H1 (cell line): ENCODE measurements at regions not wholly inside any gene's neighbourhood (a gene's known extent, or its start where the extent isn't known, plus 50 kb on each side); places are given as distances from the start of the nearest gene placed in this dataset.

Experiments
- BACH1 ChIP-seq: IDR thresholded peaks from 2 replicates; pipeline ENCODE4 v1.6.1; 2012; ENCODE audit warnings: low read length, improper control_type of control experiment
- CHD2 ChIP-seq: IDR thresholded peaks from 2 replicates; pipeline ENCODE4 v1.6.1; 2012; ENCODE audit warnings: low read length, improper control_type of control experiment
- POLR2AphosphoS5 ChIP-seq: IDR thresholded peaks from 2 replicates; pipeline ENCODE4 v1.6.1; 2011; ENCODE audit warnings: low read depth, low read length
- RNF2 ChIP-seq: fragments of 200-900, 300-1000 bp; sonication (generic); IDR thresholded peaks from 2 replicates; pipeline ENCODE4 v1.7.1; 2016; ENCODE audit warnings: borderline replicate concordance, low read depth, mild to moderate bottlenecking, antibody characterized with exemption, low read length; ENCODE audit not compliant: poor library complexity, severe bottlenecking; ENCODE audit errors: missing control alignments

- TF ChIP-seq RNF2 (no peak), BACH1 (no peak), CHD2 (no peak), POLR2AphosphoS5 (no peak)
Observed at GRCh38 chr5:86977808-86978207, 289.9 kb upstream of the RASA1 start (continued).
